ENCODE measurements at regions not wholly inside any gene's neighbourhood (a gene's known extent, or its start where the extent isn't known, plus 50 kb on each side); places are given as distances from the start of the nearest gene placed in this dataset.

GRCh38 chr16:6646891-6647290, 685.8 kb upstream of the RBFOX1 start:
- no peak for TF ChIP-seq CTCF (IDR thresholded peaks at IDR 0.05 in 8 of 11, conservative IDR thresholded peaks at IDR 0.05 in 3 of 11)
- TF ChIP-seq POLR2AphosphoS5 (IDR thresholded peaks at IDR 0.05) = no peak
